GM23248 (cell line): ENCODE measurements at regions not wholly inside any gene's neighbourhood (a gene's known extent, or its start where the extent isn't known, plus 50 kb on each side); places are given as distances from the start of the nearest gene placed in this dataset.

Experiments
- DNase-seq: peaks from one replicate; pipeline ENCODE4 v3.0.0-alpha.2; 2015
- H2AFZ ChIP-seq: fragments of 200-600 bp; sonication (generic); 2 replicates; pipeline ENCODE4 v1.6.1; 2016; ENCODE audit warnings: antibody characterized with exemption
- H3F3A ChIP-seq: fragments of 200-600 bp; sonication (generic); 2 replicates; pipeline ENCODE4 v1.6.1; 2016; ENCODE audit warnings: mild to moderate bottlenecking, antibody characterized with exemption, mixed run types; ENCODE audit not compliant: insufficient read depth
- H3K27ac ChIP-seq: fragments of 200-600 bp; sonication (generic); 2 replicates; pipeline ENCODE4 v1.5.1; 2016; ENCODE audit warnings: mild to moderate bottlenecking
- H3K27me3 ChIP-seq: fragments of 200-600 bp; sonication (generic); replicated peaks from 2 replicates; pipeline ENCODE4 v1.6.1; 2016; ENCODE audit warnings: mild to moderate bottlenecking; ENCODE audit not compliant: insufficient read depth
- H3K36me3 ChIP-seq: fragments of 200-600 bp; sonication (generic); 2 replicates; pipeline ENCODE4 v1.6.1; 2016; ENCODE audit warnings: low read depth, mild to moderate bottlenecking
- H3K4me1 ChIP-seq: fragments of 200-600 bp; sonication (generic); 2 replicates; pipeline ENCODE4 v1.6.1; 2016; ENCODE audit warnings: mild to moderate bottlenecking; ENCODE audit not compliant: insufficient read depth
- H3K4me2 ChIP-seq: fragments of 200-600 bp; sonication (generic); one replicate; pipeline ENCODE4 v1.6.1; 2016; ENCODE audit warnings: mild to moderate bottlenecking; ENCODE audit not compliant: unreplicated experiment
- H3K4me3 ChIP-seq: fragments of 200-600 bp; sonication (generic); 2 replicates; pipeline ENCODE4 v1.5.1; 2016; ENCODE audit warnings: mild to moderate bottlenecking
- H3K79me2 ChIP-seq: fragments of 200-600 bp; sonication (generic); 2 replicates; pipeline ENCODE4 v1.6.1; 2016; ENCODE audit warnings: mild to moderate bottlenecking; ENCODE audit not compliant: insufficient read depth
- H3K9ac ChIP-seq: fragments of 200-600 bp; sonication (generic); 2 replicates; pipeline ENCODE4 v1.6.1; 2016; ENCODE audit warnings: mild to moderate bottlenecking
- H3K9me2 ChIP-seq: fragments of 200-600 bp; sonication (generic); 2 replicates; pipeline ENCODE4 v1.6.1; 2016; ENCODE audit warnings: mixed run types, mild to moderate bottlenecking, moderate library complexity; ENCODE audit not compliant: insufficient read depth
- H3K9me3 ChIP-seq: fragments of 200-600 bp; sonication (generic); one replicate; pipeline ENCODE4 v1.6.1; 2017; ENCODE audit warnings: low read depth
- H4K20me1 ChIP-seq: fragments of 200-600 bp; sonication (generic); 2 replicates; pipeline ENCODE4 v1.6.0; 2016; ENCODE audit not compliant: insufficient read depth
- EZH2 ChIP-seq: fragments of 200-600 bp; sonication (generic); IDR thresholded peaks from 2 replicates; pipeline ENCODE4 v1.6.1; 2018; ENCODE audit warnings: antibody characterized with exemption, mild to moderate bottlenecking; ENCODE audit not compliant: insufficient read depth, poor library complexity, severe bottlenecking
- EZH2phosphoT487 ChIP-seq: fragments of 200-600 bp; sonication (generic); IDR thresholded peaks from 2 replicates; pipeline ENCODE4 v1.6.1; 2018; ENCODE audit warnings: antibody characterized with exemption, moderate library complexity, mild to moderate bottlenecking, low read depth; ENCODE audit not compliant: insufficient read depth
- WGBS, 2 experiments: methylation state at CpG; one replicate each; pipeline ENCODE4 v1.1.6; 2015 to 2017; ENCODE audit warnings: low lambda C conversion rate in 2 of 2, low coverage in 1 of 2; ENCODE audit errors: missing lambda C conversion rate in 2 of 2; 5-methylcytosine and 5-hydroxymethylcytosine counted together
- in situ Hi-C: fragments of 300-500 bp; cut with MboI; formaldehyde crosslinking; loops from 2 replicates; pipeline ENCODE4 v1.15.0; 2020

- in situ Hi-C loops: no loop called here
- H3K4me1 ChIP-seq: no peaks in the 10 kb centered on the region
These were observed 88.5 kb downstream of the GMNC start for GRCh38 chr3:190773948-190774347.

DNA sequence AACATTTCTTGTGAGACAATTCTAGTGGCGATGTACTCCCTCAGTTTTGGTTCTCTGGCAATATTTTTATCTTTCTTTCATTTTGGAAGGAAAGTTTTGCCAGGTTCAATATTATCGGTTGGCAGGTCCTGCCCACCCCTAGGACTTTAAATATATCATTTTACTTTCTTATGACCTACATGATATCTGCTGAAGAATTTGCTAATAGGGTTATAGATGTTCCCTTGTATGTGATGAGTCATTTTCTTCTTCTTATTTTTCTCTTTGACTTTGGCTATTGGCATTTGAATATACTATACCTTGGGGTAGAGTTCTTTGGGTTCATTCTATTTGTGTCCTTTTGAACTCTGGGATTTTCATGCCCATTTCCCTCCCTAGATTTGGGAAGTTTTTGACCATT, 89.7 kb downstream of the GMNC start:
- in situ Hi-C loops: no loop called here
- H3K9me2 ChIP-seq: no peaks in the 10 kb centered on the region; the same call in 1 of the 2 replicates
- 43 to 58% methylated on average over 2 of the region's 2 CpGs for whole genome bisulfite sequencing, 2 experiments

More at GRCh38 chr3:190773948-190774347, 88.5 kb downstream of the GMNC start:
- Histone ChIP-seq H3F3A (no peaks in the 10 kb centered on the region), H3K4me3 (no peak overlapping the region), H3K27ac (no peak overlapping the region), H3K9me2 (no peaks in the 10 kb centered on the region), H4K20me1 (no peaks in the 10 kb centered on the region), H3K4me2 (no peak overlapping the region), H3K79me2 (no peaks in the 10 kb centered on the region), H3K36me3 (no peaks in the 10 kb centered on the region), H3K27me3 (no peaks in the 10 kb centered on the region), H2AFZ (no peak overlapping the region), H3K9me3 (no peaks in the 10 kb centered on the region), H3K9ac (no peak overlapping the region)
- no peak for DNase-seq
- 23 to 24% methylated on average over 7 of the region's 7 CpGs for WGBS, 2 experiments
- TF ChIP-seq EZH2: no peak
- TF ChIP-seq EZH2phosphoT487: no peak

DNA sequence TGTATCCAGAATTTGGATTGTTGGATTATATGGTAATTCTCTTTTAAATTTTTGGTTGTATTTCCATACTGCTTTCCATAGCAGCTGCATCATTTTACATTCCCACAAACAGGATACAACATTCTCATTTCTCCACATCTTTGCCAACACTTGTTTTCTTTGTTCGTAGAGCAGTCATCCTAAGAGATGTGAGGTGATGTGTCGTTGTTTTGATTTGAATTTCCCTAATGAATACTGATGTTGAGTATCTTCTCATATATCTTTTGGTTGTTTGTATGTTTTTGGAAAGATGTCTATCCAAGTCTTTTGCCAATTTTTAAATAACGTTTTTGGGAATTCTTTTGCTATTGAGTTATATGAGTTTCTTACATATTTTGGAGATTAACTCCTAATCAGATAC, 93.6 kb downstream of the GMNC start:
- Histone ChIP-seq H3K36me3 (no peaks in the 10 kb centered on the region), H3K79me2 (no peaks in the 10 kb centered on the region), H3K27ac (no peak overlapping the region), H4K20me1 (no peaks in the 10 kb centered on the region), H3F3A (no peaks in the 10 kb centered on the region), H3K9me3 (no peaks in the 10 kb centered on the region), H3K27me3 (no peaks in the 10 kb centered on the region), H3K9ac (no peak overlapping the region), H3K4me2 (no peak overlapping the region), H3K4me1 (no peaks in the 10 kb centered on the region), H3K9me2 (peaks cover 3% of the 10 kb centered on the region; the same call in 1 of the 2 replicates), H3K4me3 (no peak overlapping the region), H2AFZ (no peak overlapping the region)
- no peak for TF ChIP-seq EZH2
- no peak for TF ChIP-seq EZH2phosphoT487
- in situ Hi-C loops: no loop called here
- DNase-seq: no peak
- WGBS, 2 experiments: 27 to 28% methylated on average over 3 of the region's 3 CpGs

More for the DNA sequence above, 89.7 kb downstream of the GMNC start:
- Histone ChIP-seq H3K79me2 (no peaks in the 10 kb centered on the region), H4K20me1 (no peaks in the 10 kb centered on the region), H3K27me3 (no peaks in the 10 kb centered on the region), H2AFZ (no peak overlapping the region), H3K9me3 (no peaks in the 10 kb centered on the region), H3K4me2 (no peak overlapping the region), H3K9ac (no peak overlapping the region), H3K4me3 (no peak overlapping the region), H3K27ac (no peak overlapping the region), H3K36me3 (no peaks in the 10 kb centered on the region), H3F3A (no peaks in the 10 kb centered on the region), H3K4me1 (no peaks in the 10 kb centered on the region)
- DNase-seq: no peak
- TF ChIP-seq EZH2: no peak
- no peak for TF ChIP-seq EZH2phosphoT487

DNA sequence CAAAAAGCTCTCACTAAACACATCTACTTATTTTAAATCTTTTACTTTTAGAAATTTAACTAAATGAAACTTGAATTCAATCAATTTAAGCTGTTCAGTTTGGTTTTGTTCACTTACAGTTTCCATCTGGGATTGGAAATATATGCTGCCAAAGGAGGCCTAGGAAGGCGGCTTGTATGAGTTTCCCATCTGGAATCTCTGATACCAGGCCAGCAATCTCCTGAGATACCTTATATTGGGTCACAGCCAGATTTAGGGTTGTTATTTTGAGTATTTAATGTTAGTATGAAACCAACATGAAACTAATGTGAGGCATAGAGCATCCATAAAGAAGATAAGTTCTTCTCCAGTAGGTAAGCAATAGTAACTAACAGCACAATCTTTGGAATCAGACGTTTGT, 94.6 kb downstream of the GMNC start:
- H3K9me3 ChIP-seq: no peaks in the 10 kb centered on the region
- no peak overlapping the region for H3K4me3 ChIP-seq
- H4K20me1 ChIP-seq: no peaks in the 10 kb centered on the region
- H3K79me2 ChIP-seq: no peaks in the 10 kb centered on the region
- no peaks in the 10 kb centered on the region for H3F3A ChIP-seq
- H2AFZ ChIP-seq: no peak overlapping the region
- H3K9ac ChIP-seq: no peak overlapping the region
- DNase-seq: no peak
- H3K36me3 ChIP-seq: no peaks in the 10 kb centered on the region
- no peaks in the 10 kb centered on the region for H3K4me1 ChIP-seq
- WGBS, 2 experiments: 34 to 39% methylated on average over 2 of the region's 2 CpGs
- H3K9me2 ChIP-seq: peaks cover 3% of the 10 kb centered on the region; the same call in 1 of the 2 replicates
- TF ChIP-seq EZH2phosphoT487 (no peak), EZH2 (no peak)
- no peak overlapping the region for H3K4me2 ChIP-seq
- no peak overlapping the region for H3K27ac ChIP-seq
- H3K27me3 ChIP-seq: no peaks in the 10 kb centered on the region
- in situ Hi-C loops: no loop called here
